ENCODE measurements at regions not wholly inside any gene's neighbourhood (a gene's known extent, or its start where the extent isn't known, plus 50 kb on each side); places are given as distances from the start of the nearest gene placed in this dataset.
"Not testable (repeated sequence)": the region's sequence is repeated elsewhere in the genome, so short reads cannot be mapped to it uniquely, and the experiment has no call there.

GRCh38 chr2:62654423-62654791 lies 51.1 kb upstream of the EHBP1 start (continued):
- TF ChIP-seq CEBPZ (IDR thresholded peaks at IDR 0.05; ENCODE audit: low read depth, low read length) (no peak), BACH1 (IDR thresholded peaks at IDR 0.05; ENCODE audit: borderline replicate concordance) (no peak), ATF7 (IDR thresholded peaks at IDR 0.05; ENCODE audit: low read depth) (no peak), CHD2 (IDR thresholded peaks at IDR 0.05; ENCODE audit: borderline replicate concordance, low read depth, low read length) (no peak), RB1 (IDR thresholded peaks at IDR 0.05; ENCODE audit: borderline replicate concordance) (no peak), GATAD2B (conservative IDR thresholded peaks at IDR 0.05; ENCODE audit: low read depth) (no peak)

GRCh38 chr2:62653582-62654422 lies 51.7 kb upstream of the EHBP1 start:
- BruUV-seq (replicated peaks) = no TSS peak
- Histone ChIP-seq H3K79me2 (ENCODE audit: control insufficient read depth, insufficient read depth, low read length) (no peaks in the 10 kb centered on the region), H3K4me3 (no peak overlapping the region), H3K27me3 (replicated peaks in 1 of 2; ENCODE audit: control insufficient read depth in 2 of 2, insufficient read depth in 2 of 2, low read length in 1 of 2) (no peaks in the 10 kb centered on the region), H3K9me3 (replicated peaks; ENCODE audit: control insufficient read depth, insufficient read depth, low read length) (no peaks in the 10 kb centered on the region), H3K36me3 (ENCODE audit: control insufficient read depth in 2 of 2, insufficient read depth in 2 of 2, low read length in 1 of 2) (no peaks in the 10 kb centered on the region), H4K20me1 (ENCODE audit: control insufficient read depth, insufficient read depth) (no peaks in the 10 kb centered on the region), H3K27ac (ENCODE audit: control insufficient read depth, insufficient read depth) (no peak overlapping the region), H3K4me1 (ENCODE audit: control insufficient read depth, insufficient read depth, low read length) (peaks cover 7% of the 10 kb centered on the region), H3K9ac (ENCODE audit: control insufficient read depth, insufficient read depth, low read length) (no peak overlapping the region), H3K4me2 (ENCODE audit: control insufficient read depth, insufficient read depth) (no peak overlapping the region), H2AFZ (ENCODE audit: control insufficient read depth, low read depth, low read length) (no peak overlapping the region)
- intact Hi-C loops (cut with micrococcal nuclease; ENCODE audit: unreplicated experiment) = no loop called here
- DNase-seq (ENCODE audit: low read depth, low spot score) (no peak), ATAC-seq (no peak), FAIRE-seq (no peak)
- 58% methylated on average over 5 of the region's 5 CpGs for WGBS (ENCODE audit: insufficient coverage, insufficient replicate concordance, low lambda C conversion rate, missing lambda C conversion rate)
- ChIA-PET POLR2A (no interaction called here), SMC1A (ENCODE audit: uncharacterized antibody, unreplicated experiment) (interaction anchor here (0.6 to 1.2 kb wide), 3 partner anchors 9 to 22 kb away, joined by 3 read pairs; no protein-coding TSS in a partner anchor), CTCF (no interaction called here), RAD21 (ENCODE audit: unreplicated experiment) (no interaction called here)
- in situ Hi-C loops (cut with MboI) = no loop called here
- TF ChIP-seq TBL1XR1 (IDR thresholded peaks at IDR 0.05; ENCODE audit: low read depth, low read length) = no peak
- TF ChIP-seq CBX3 (IDR thresholded peaks at IDR 0.05; ENCODE audit: borderline replicate concordance, low read depth) = no peak
- no peak for TF ChIP-seq YY1 (IDR thresholded peaks at IDR 0.05; ENCODE audit: low read depth, low read length)

- not testable (repeated sequence) for H3K27ac ChIP-seq (ENCODE audit: control insufficient read depth, insufficient read depth); FAIRE-seq
- no CpG with 5 or more reads among the region's 2 CpGs for WGBS (ENCODE audit: insufficient coverage, insufficient replicate concordance, low lambda C conversion rate, missing lambda C conversion rate)
Measured at GRCh38 chr2:62649087-62649486, 56.4 kb upstream of the EHBP1 start.

More at GRCh38 chr2:62649087-62649486, 56.4 kb upstream of the EHBP1 start:
- in situ Hi-C loops (cut with MboI); H3K4me2 ChIP-seq (ENCODE audit: control insufficient read depth, insufficient read depth); H2AFZ ChIP-seq (ENCODE audit: control insufficient read depth, low read depth, low read length); ATAC-seq; BruUV-seq (replicated peaks); H3K9me3 ChIP-seq (replicated peaks; ENCODE audit: control insufficient read depth, insufficient read depth, low read length); SMC1A ChIA-PET (ENCODE audit: uncharacterized antibody, unreplicated experiment); H3K4me1 ChIP-seq (ENCODE audit: control insufficient read depth, insufficient read depth, low read length); H4K20me1 ChIP-seq (ENCODE audit: control insufficient read depth, insufficient read depth); DNase-seq (ENCODE audit: low read depth, low spot score); H3K79me2 ChIP-seq (ENCODE audit: control insufficient read depth, insufficient read depth, low read length); RAD21 ChIA-PET (ENCODE audit: unreplicated experiment); H3K4me3 ChIP-seq; H3K36me3 ChIP-seq (ENCODE audit: control insufficient read depth in 2 of 2, insufficient read depth in 2 of 2, low read length in 1 of 2); CTCF ChIA-PET; POLR2A ChIA-PET; H3K9ac ChIP-seq (ENCODE audit: control insufficient read depth, insufficient read depth, low read length); intact Hi-C loops (cut with micrococcal nuclease; ENCODE audit: unreplicated experiment); H3K27me3 ChIP-seq (replicated peaks in 1 of 2; ENCODE audit: control insufficient read depth in 2 of 2, insufficient read depth in 2 of 2, low read length in 1 of 2): not testable (repeated sequence)

All from GM12878 (cell line).